Keratinocyte (primary cell): ENCODE measurements at regions not wholly inside any gene's neighbourhood (a gene's known extent, or its start where the extent isn't known, plus 50 kb on each side); places are given as distances from the start of the nearest gene placed in this dataset.

ENCODE experiments used
- CTCF ChIP-seq, 3 experiments: IDR thresholded peaks in 1 of 3; conservative IDR thresholded peaks in 1 of 3; optimal IDR thresholded peaks in 1 of 3; 2 replicates in 2 of 3; 3 replicates in 1 of 3; pipeline versions ENCODE3 to v1.5.1; 2011; ENCODE audit warnings: low read length in 3 of 3, mild to moderate bottlenecking in 3 of 3, moderate library complexity in 2 of 3, control low read depth in 1 of 3, inconsistent platforms in 1 of 3; ENCODE audit not compliant: insufficient read depth in 2 of 3; ENCODE audit errors: extremely low read depth in 1 of 3
- EZH2 ChIP-seq: IDR thresholded peaks from one replicate; pipeline ENCODE4 v1.6.1; 2012; ENCODE audit warnings: inconsistent platforms, mild to moderate bottlenecking, low read length, moderate library complexity

GRCh38 chr5:100026606-100027005 lies 508.6 kb upstream of the FAM174A start:
- TF ChIP-seq EZH2 = no peak
- TF ChIP-seq CTCF (optimal IDR thresholded peaks at IDR 0.05 in 1 of 3, IDR thresholded peaks at IDR 0.05 in 1 of 3, conservative IDR thresholded peaks at IDR 0.05 in 1 of 3; ENCODE audit: extremely low read depth in 1 of 3, insufficient read depth in 2 of 3, low read length in 3 of 3) = no peak
